ENCODE measurements at regions not wholly inside any gene's neighbourhood (a gene's known extent, or its start where the extent isn't known, plus 50 kb on each side); places are given as distances from the start of the nearest gene placed in this dataset.
"Not testable (repeated sequence)": the region's sequence is repeated elsewhere in the genome, so short reads cannot be mapped to it uniquely, and the experiment has no call there.

- DNase-seq: no peak
These were observed 743.8 kb downstream of the TAF11L14 start for GRCh38 chr5:18378066-18378465.

GRCh38 chr5:18379189-18379588 lies 744.9 kb downstream of the TAF11L14 start:
- DNase-seq: no peak

- no peak for DNase-seq
These were observed 746.6 kb downstream of the TAF11L14 start for GRCh38 chr5:18380729-18381362.

- peak; percentile 50 for DNase-seq
These were observed 759.5 kb downstream of the TAF11L14 start for GRCh38 chr5:18393565-18394442.

- DNase-seq: no peak
These were observed 760.2 kb downstream of the TAF11L14 start for GRCh38 chr5:18394443-18394804.

- no peak for DNase-seq
These were observed 761.2 kb downstream of the TAF11L14 start for GRCh38 chr5:18395126-18396110.

- no peak for DNase-seq
These were observed 763.1 kb downstream of the TAF11L14 start for GRCh38 chr5:18397371-18397770.

GRCh38 chr5:18397891-18398290 lies 763.6 kb downstream of the TAF11L14 start:
- no peak for DNase-seq

DNA sequence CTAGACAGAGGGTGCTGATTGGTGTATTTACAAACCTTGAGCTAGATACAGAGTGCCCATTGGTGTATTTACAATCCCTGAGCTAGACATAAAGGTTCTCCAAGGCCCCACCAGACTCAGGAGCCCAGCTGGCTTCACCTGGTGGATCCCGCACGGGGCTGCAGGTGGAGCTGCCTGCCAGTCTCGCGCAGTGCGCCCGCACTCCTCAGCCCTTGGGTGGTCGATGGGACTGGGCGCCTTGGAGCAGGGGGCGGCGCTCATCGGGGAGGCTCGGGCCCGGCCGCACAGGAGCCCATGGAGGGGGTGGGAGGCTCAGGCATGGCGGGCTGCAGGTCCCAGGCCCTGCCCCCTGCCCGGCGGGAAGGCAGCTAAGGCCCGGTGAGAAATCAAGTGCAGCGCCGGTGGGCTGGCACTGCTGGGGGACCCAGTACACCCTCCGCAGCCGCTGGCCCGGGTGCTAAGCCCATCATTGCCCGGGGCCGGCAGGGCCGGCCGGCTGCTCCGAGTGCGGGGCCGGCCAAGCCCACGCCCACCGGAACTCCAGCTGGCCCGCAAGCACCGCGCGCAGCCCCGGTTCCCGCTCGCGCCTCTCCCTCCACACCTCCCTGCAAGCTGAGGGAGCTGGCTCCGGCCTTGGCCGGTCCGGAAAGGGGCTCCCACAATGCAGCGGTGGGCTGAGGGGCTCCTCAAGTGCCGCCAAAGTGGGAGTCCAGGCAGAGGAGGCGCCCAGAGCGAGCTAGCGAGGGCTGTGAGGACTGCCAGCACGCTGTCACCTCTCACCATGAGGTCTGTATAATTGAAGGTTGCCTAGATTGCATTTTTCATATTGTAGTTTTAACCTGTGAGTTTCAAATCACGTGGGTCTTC lies 765.4 kb downstream of the TAF11L14 start:
- DNase-seq: not testable (repeated sequence)

- no peak for DNase-seq
These were observed 768.9 kb downstream of the TAF11L14 start for GRCh38 chr5:18403141-18403540.

DNA sequence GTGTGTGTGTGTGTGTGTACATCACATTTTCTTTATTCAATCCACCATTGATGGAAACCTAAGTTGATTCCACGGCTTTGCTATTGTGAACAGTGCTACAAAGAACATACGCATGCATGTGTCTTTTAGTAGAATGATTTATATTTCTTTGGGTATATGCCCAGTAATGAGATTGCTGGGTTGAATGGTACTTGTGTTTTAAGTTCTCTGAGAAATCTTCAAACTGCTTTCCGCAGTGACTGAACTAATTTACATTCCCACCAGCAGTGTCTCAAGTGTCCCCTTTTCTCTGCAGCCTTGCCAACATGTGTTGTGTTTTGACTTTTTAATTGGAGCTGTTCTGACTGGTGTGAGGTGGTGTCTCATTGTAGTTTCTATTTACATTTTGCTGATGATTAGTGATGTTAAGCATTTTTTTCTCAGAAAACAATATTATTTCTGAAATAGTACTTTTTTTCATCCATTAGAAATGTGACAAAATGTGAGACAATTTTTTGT lies 769.7 kb downstream of the TAF11L14 start:
- DNase-seq: no peak

DNA sequence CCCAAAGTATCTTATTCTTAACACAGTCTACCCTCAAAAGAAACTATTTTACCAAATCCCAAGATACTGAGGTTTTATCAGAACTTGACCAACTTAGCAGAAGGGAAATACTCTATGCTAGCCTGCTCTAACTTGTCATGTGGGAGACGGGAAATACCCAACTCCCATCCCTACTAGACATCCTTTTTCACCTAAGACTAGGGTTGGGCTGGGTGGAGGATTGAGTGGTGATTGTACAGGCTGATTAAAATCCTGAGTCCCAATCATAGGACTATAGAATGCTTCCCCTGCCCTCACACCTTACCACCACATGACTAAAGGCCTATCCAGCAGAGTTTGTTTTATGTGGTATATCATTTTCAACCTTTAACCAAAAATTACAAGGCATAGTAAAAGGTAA lies 786.5 kb downstream of the TAF11L14 start:
- DNase-seq: no peak

DNA sequence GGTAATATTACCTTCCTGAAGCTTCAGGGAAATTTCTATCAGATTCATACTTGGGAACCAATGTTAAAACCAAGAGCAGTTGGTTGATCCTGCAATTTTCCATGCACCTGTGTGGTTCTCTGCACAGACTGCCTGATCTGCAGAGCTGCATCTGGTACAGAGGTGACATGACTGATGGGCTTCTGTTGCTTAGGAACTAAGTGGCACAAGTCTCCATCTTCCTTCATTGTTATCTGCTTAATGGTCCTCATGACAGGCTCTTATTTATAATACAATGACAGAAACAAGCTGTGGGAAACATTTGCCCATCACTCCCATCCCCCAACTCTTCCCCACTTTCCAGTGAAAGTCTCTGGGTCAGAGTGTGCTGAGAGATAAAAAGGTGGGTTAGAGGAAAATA lies 799.1 kb downstream of the TAF11L14 start:
- no peak for DNase-seq

GRCh38 chr5:18438126-18438525 lies 803.9 kb downstream of the TAF11L14 start:
- DNase-seq: no peak

DNA sequence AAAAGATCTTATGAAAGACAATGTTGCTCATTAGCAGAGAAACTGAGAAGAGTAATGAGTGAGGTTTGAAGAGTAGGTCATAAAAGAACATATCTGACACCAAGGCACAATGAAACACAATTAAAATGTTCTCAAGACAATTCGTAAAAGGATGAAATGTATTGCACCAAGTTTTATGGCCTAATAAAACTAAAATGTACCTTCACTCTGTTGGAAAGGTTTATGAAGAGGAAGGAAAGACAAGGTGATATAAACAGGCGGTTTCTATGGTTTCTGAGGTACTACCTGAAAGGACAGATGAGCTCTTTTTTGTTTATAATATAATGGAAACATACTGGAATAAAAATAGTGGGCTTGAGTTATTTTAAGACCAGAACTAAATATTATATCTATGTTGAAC lies 821.3 kb downstream of the TAF11L14 start:
- no peak for DNase-seq

DNA sequence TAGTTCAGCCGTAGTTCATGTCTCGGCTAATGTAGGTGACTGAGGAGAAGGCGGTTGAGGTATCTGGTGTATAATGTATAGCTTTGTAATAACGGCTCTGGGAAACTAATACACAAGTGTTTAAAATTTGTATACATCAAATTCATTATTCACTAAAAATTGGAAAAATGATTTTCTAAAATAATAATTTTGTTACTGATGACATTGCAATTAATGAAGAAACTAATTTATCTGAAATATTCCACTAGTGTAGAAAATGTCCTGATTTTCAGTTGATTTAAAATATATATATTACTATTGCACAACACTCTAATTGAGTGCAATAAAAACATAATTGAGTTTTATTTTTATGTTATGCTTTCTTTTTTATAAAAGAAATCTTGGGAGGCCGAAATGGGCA lies 823.0 kb downstream of the TAF11L14 start:
- DNase-seq: no peak

DNA sequence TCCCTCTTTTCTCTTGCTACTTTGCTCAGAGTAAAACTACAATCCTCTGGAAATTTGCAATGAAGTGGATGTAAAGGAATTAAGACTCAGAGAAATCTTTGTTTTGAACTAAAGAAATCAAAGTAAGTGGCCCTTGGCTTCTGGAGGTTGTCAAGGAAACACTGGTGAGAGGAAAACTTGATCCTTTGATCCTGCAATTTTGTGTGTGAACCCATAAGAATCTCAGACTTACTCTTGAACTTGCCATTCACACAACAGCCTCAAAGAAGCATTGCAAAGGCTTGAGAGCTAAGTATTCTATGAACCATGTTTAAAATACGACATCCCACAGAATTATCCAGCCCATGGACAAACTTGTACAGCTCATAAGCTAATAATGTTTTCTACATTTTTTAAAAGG lies 827.5 kb downstream of the TAF11L14 start:
- no peak for DNase-seq

DNA sequence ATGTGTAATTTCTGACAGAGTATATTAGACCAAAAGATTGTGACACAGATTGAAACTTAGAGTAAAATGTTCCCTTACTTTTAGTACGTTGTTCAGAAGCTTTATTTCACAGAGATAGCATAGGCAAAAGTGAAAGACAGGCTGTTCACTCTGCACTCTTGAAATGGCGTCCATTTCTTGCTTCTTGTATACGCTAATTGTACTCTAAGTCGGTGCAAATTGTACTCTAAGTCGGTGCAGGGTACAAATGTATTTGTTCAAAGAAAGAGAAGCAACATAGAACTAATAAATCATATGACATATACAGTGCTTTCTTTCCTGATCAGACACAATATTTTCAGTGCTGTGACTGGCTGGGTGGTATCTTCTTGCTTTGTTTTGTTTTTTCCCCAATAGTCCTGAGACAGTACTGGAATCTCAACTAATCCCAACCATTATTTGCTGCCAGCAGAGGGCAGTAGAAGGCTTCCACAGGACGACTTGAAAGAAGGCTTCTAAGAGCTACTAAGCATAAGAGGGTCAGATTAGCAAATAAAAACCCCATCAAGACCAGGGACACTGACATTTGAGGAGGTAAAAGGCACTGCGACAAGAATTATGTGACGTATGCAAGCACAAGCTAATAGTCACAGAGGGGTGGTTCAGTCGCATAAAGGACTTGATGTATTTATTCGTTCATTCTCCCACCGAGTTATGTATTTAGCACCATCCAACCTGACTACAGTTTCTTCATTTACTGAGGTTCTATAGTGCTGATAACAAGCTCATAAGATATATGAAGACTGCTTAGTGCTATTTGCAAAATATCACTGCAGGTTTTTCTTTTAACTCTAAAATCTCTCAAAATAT lies 831.8 kb downstream of the TAF11L14 start:
- peak; percentile 55 for DNase-seq

GRCh38 chr5:18466731-18467130 lies 832.5 kb downstream of the TAF11L14 start:
- DNase-seq: no peak

GRCh38 chr5:18471791-18472190 lies 837.5 kb downstream of the TAF11L14 start:
- not testable (repeated sequence) for DNase-seq

DNA sequence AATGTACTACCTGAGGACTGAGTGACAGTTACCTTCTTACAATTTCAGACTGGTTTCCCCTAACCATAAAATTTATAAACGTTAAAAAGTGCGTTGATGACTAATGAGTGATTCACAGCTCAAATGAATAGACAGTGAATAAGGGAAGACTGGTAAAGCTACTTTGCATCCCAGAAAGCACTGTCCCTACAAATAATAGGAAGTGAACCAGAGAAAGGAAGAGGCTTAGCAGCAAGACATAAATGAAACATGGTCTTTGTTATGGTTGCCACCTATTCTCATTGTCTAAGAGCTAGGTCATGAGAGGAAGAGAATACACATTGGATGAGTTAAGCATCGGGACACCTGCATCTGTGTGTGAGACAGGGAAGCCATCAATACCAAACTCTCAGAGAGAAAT lies 849.2 kb downstream of the TAF11L14 start:
- no peak for DNase-seq

All from stimulated activated CD4-positive, alpha-beta T cell treated with anti-CD3 and anti-CD28 coated beads, Interleukin-15, amount 100 ng/mL, for 24 hours (primary cell).